IPS-18a (cell line): ENCODE measurements at regions not wholly inside any gene's neighbourhood (a gene's known extent, or its start where the extent isn't known, plus 50 kb on each side); places are given as distances from the start of the nearest gene placed in this dataset.

Experiments
- H3K27ac ChIP-seq: one replicate; pipeline ENCODE4 v1.5.1; 2013; ENCODE audit warnings: low read length
- H3K27me3 ChIP-seq: one replicate; pipeline ENCODE4 v1.6.1; 2013; ENCODE audit warnings: mild to moderate bottlenecking, low read length; ENCODE audit not compliant: control insufficient read depth, insufficient read depth
- H3K36me3 ChIP-seq: one replicate; pipeline ENCODE4 v1.6.1; 2013; ENCODE audit warnings: low read depth, low read length; ENCODE audit not compliant: control insufficient read depth
- H3K4me1 ChIP-seq: one replicate; pipeline ENCODE4 v1.6.1; 2013; ENCODE audit warnings: low read depth, low read length; ENCODE audit not compliant: control insufficient read depth
- H3K4me3 ChIP-seq: one replicate; pipeline ENCODE4 v1.5.1; 2013; ENCODE audit warnings: low read length
- H3K9ac ChIP-seq: one replicate; pipeline ENCODE4 v1.6.1; 2013; ENCODE audit warnings: mild to moderate bottlenecking, low read length, moderate library complexity
- H3K9me3 ChIP-seq: one replicate; pipeline ENCODE4 v1.6.1; 2013; ENCODE audit warnings: low read depth, low read length; ENCODE audit not compliant: control insufficient read depth

DNA sequence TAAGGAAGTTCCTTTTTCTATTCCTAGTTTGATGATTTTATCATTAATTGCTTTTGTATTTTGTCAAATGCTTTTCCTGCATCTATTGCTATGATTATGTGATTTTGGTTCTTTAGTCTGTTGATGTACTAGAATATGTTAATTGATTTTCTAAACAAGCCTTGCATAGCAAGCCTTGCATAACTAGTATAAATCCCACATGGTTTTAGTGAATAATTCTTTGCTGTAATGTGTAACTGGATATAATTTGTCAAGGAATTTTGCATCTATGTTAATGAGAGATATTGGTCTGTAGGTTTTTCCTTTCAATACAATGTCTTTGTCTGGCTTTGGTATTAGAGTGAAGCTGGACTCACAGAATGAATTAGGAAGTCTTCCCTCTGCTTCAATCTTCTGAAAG, 460.2 kb downstream of the LTN1 start:
- H3K27me3 ChIP-seq, result no peaks in the 10 kb centered on the region
- H3K9me3 ChIP-seq, result no peaks in the 10 kb centered on the region
- no peak overlapping the region for H3K4me3 ChIP-seq
- H3K27ac ChIP-seq, result no peak overlapping the region
- no peaks in the 10 kb centered on the region for H3K36me3 ChIP-seq
- H3K4me1 ChIP-seq, result no peaks in the 10 kb centered on the region
- H3K9ac ChIP-seq, result no peak overlapping the region

DNA sequence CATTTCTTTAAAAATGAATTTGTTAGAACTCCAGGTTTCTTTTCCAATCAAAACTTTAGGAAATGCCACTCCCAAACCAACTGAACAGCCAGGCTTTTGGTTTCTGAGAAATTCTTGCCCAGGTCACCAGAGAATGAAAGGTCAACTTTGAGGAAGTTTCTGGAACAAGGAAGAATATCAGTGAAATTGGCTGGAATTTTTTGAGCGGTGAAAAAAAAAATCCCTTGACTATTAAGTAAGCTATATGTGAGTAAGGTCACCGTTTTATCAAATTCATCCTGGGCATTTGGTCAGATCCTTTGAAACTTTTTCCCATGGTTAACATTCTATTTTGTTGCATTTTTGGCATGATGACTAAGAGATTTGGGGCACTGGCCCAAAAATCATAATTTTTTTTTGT, 469.3 kb downstream of the LTN1 start:
- H3K27ac ChIP-seq, result no peak overlapping the region
- H3K36me3 ChIP-seq, result no peaks in the 10 kb centered on the region
- H3K9ac ChIP-seq, result no peak overlapping the region
- H3K4me3 ChIP-seq, result no peak overlapping the region
- H3K9me3 ChIP-seq, result no peaks in the 10 kb centered on the region
- H3K27me3 ChIP-seq, result no peaks in the 10 kb centered on the region
- H3K4me1 ChIP-seq, result peaks cover 4% of the 10 kb centered on the region

DNA sequence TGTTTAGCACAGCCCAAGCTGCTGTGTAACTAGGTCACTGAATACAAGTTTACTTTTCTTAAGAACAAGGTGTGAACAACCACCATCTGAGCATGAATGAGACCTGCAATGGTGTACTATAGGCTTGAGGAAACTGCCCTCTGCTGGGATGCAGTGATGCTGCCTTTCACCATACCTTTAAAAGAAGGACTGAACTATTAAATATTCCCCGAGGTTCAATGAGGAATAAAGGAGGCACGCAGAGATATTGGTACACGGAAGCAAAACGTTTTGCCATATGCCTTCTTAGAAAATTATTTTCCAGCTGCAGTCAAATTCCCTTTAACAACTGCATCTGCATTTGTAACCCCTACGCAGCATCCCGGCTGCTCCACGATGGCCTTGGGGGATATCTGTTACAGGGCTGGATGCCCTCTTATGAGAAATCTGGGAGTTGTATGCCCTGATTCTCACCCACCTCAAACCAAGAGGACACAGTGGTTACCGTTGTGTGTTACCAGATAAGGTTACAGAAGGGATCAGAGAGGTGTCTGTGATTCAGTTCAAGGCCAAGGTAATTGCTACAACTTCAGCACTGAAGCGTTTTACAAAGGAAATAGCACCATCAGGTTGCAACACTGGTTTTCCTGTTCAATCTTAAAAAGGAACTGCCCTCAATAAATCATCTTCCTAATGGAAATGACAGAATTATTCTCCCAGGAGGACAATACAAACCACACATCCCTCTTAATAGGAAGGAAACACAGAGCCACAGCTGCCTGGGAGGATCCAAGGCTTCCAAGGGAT, 470.5 kb downstream of the LTN1 start:
- Histone ChIP-seq H3K9ac (no peak overlapping the region), H3K27me3 (no peaks in the 10 kb centered on the region), H3K9me3 (no peaks in the 10 kb centered on the region), H3K27ac (no peak overlapping the region), H3K4me3 (no peak overlapping the region), H3K4me1 (peaks cover 4% of the 10 kb centered on the region), H3K36me3 (no peaks in the 10 kb centered on the region)

DNA sequence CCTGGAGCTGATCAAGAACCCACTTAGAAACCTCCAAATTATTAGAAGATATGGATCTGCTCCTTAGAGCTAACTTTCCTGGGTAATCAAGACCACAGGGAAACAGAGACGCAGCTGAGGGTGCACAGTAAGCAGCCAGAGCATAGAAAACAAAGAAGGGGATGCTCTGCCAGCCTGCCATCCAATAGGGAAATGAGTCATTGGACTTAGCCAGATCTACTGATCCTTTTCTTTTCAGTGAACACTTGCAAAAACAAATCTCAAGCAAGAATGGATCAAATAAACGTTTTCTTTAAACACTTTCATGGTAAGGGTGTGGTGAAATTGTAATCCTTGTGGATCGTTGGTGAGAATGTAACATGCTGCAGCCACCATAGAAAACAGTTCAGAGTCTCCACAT, 474.0 kb downstream of the LTN1 start:
- Histone ChIP-seq H3K27ac (no peak overlapping the region), H3K4me1 (peaks cover 4% of the 10 kb centered on the region), H3K4me3 (no peak overlapping the region), H3K36me3 (no peaks in the 10 kb centered on the region), H3K27me3 (no peaks in the 10 kb centered on the region), H3K9ac (no peak overlapping the region), H3K9me3 (no peaks in the 10 kb centered on the region)

DNA sequence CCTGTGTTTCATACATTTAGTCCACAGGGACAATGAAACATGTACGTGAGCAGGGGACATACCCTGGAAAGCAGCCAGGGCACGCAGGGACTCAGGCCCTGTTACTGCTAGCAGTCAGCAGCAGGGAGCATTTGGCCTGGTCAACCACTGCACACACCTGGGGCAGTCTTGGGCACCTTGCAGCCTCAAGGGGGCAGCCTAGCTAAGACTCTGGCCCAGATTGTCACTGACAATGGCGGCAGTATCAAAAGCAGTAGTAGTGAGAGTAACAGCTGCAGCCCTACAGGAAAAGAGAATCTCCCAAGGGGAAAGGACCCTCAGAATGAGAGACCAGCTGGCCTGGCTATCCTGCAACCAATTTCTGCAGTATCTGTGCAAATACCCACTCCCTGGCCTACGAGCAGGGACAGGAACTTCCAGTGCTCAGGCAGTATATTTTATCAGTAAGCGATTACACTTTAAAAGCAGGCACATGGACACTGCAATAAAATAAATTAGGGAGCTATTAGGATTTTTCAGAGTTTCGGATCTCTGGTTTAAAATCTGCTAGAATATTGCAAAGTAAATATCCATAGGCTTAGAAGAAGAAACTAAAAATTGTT, 475.6 kb downstream of the LTN1 start:
- H3K4me3 ChIP-seq, result no peak overlapping the region
- no peaks in the 10 kb centered on the region for H3K27me3 ChIP-seq
- no peak overlapping the region for H3K9ac ChIP-seq
- no peaks in the 10 kb centered on the region for H3K36me3 ChIP-seq
- H3K27ac ChIP-seq, result no peak overlapping the region
- H3K4me1 ChIP-seq, result peaks cover under 1% of the 10 kb centered on the region
- no peaks in the 10 kb centered on the region for H3K9me3 ChIP-seq

DNA sequence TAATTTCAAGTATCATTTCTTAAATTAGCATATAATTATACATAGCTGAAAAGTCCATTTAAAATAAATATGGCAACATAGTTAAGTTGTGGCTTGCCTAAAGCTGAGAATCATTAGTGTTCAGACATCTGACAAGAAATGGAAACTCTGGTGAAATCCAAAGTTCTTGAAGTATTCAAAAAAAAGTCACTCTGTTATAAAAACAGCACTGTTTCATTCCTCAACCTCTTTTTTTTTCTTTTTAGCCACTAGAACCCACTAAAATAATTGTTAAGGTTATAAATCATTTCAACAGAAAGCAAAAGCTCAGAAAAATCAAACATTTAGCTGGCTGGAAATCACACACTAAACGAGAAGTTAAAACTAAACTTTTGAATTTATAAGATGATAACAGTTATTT, 476.7 kb downstream of the LTN1 start:
- no peaks in the 10 kb centered on the region for H3K36me3 ChIP-seq
- H3K4me1 ChIP-seq, result no peaks in the 10 kb centered on the region

DNA sequence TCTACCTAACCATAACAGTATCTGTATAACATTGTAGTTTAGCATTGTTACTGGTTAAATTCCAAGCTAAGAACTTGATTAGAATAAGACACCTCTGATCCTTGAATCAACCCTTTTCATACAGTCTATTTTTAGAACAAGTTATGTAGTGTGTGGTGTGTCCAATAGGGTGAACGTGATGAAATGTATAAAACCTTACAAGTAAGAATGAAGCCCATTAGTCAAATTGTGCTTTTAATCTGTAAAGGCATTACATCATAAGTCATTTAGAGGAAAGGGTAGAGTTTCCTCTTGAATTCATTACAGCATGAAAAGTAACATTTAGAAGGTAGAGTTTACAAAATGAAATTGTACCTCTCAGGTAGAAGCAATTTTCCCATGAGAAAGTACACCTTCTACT, 479.2 kb downstream of the LTN1 start:
- Histone ChIP-seq H3K4me3 (no peak overlapping the region), H3K27ac (no peak overlapping the region), H3K9ac (no peak overlapping the region), H3K9me3 (no peaks in the 10 kb centered on the region), H3K4me1 (peaks cover 8% of the 10 kb centered on the region), H3K36me3 (no peaks in the 10 kb centered on the region), H3K27me3 (no peaks in the 10 kb centered on the region)

More for the DNA sequence above, 476.7 kb downstream of the LTN1 start:
- Histone ChIP-seq H3K27ac (no peak overlapping the region), H3K9ac (no peak overlapping the region), H3K27me3 (no peaks in the 10 kb centered on the region), H3K9me3 (no peaks in the 10 kb centered on the region), H3K4me3 (no peak overlapping the region)

DNA sequence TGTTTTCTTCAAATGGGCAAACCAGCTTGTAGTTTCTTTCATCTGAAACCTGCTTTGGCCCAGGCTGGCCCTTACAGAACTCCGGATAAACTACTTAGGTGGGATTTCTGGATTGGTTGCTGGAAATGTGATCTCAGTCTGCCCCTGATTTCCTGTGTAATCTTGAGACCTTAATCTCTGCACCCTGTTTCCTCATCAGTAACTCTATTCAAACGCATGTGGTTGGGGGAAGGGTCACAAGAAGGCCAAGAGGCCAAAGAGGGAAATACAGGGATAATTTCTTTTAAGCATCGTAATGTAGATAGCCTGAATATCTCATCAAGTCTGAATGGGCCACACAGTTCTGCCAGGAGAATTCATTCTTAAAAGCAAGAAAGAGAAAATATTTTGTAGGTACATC, 483.6 kb downstream of the LTN1 start:
- no peaks in the 10 kb centered on the region for H3K27me3 ChIP-seq

DNA sequence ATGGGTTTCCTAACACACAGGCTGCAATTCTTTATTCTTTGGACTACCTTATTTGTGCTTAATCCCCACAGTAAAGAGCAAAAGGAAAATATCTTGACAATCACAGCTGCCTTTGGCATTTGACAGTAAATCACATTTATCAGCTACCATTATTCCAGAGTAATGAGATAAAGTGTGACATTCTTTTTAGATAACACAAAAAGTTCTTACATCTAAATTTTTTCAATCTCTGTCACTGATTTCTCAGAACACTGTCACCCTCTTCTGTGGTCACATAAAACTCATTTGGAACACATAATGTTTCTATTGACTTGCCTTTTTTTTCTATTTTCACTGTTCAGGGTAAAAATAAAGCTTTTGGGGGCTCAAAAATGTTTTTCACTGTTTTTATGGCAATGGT, 484.6 kb downstream of the LTN1 start:
- Histone ChIP-seq H3K4me1 (peaks cover 8% of the 10 kb centered on the region), H3K27me3 (no peaks in the 10 kb centered on the region), H3K36me3 (no peaks in the 10 kb centered on the region), H3K9me3 (no peaks in the 10 kb centered on the region), H3K4me3 (no peak overlapping the region), H3K9ac (no peak overlapping the region), H3K27ac (no peak overlapping the region)

More for the DNA sequence above, 483.6 kb downstream of the LTN1 start:
- H3K9me3 ChIP-seq, result no peaks in the 10 kb centered on the region
- peaks cover 8% of the 10 kb centered on the region for H3K4me1 ChIP-seq
- H3K9ac ChIP-seq, result no peak overlapping the region
- no peak overlapping the region for H3K4me3 ChIP-seq
- no peaks in the 10 kb centered on the region for H3K36me3 ChIP-seq
- H3K27ac ChIP-seq, result no peak overlapping the region

DNA sequence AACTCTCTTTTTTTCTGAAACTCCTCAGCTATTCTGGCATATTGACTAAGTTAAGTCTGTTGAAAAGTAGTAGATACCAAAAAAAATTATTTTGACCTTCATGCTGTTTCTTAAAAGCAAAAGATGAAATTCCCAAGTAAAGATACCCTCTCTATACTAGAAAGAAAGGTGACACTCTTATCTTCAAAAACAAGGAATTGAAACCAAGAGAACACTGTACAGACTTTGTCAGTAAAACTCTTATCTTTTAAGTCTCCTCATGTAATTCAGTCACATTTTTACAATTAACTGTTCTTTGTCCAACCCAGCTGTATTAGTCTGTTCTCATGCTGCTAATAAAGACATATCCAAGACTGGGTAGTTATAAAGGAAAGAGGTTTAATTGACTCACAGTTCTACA, 496.2 kb downstream of the LTN1 start:
- H3K27me3 ChIP-seq, result no peaks in the 10 kb centered on the region
- H3K27ac ChIP-seq, result no peak overlapping the region
- no peaks in the 10 kb centered on the region for H3K4me1 ChIP-seq
- H3K4me3 ChIP-seq, result no peak overlapping the region
- H3K9me3 ChIP-seq, result no peaks in the 10 kb centered on the region
- H3K36me3 ChIP-seq, result no peaks in the 10 kb centered on the region
- no peak overlapping the region for H3K9ac ChIP-seq

DNA sequence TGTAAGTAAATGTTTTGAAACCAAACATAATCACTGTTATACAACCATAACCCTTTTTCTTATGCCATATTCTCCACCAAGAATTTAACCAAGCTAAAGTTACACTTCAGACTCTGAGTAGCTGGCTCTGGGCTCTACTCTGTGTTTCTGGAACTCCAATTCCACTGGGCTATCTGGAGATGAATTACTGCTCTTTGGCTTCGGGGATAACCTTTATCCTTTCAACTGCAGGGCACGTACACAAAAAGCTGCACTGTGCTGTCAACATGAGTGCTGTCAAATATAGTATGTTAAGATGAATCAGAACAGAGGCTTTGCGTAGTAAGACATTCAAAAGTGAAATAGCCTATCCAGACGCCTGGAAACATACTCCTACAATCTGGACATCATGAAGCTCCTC, 500.6 kb downstream of the LTN1 start:
- no peak overlapping the region for H3K27ac ChIP-seq

DNA sequence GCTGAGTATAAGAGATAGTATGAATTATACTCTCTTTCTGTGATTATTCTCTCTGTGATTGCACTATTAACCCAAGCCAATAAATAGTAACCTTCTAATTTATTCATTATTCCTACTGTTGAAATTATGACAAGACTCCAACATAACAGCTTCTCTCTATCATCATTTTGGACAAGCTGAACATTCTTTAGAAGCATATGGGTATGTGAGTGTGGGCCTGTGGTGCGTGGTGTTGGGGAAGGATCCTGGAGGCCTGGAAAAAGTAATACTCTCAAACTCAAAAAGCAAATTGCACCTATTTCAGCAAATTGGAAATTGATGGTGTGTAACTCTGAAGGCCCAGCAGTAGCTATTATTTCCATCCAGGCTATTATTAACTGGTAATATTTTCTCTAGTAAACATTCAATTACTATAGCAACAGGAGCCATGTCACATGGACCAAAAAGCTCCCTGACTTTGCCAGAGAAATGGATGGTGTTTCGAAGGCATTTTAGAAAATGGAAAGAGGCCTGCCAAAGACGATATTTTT, 502.8 kb downstream of the LTN1 start:
- Histone ChIP-seq H3K9ac (no peak overlapping the region), H3K27me3 (no peaks in the 10 kb centered on the region), H3K36me3 (no peaks in the 10 kb centered on the region), H3K4me3 (no peak overlapping the region), H3K9me3 (no peaks in the 10 kb centered on the region), H3K27ac (no peak overlapping the region), H3K4me1 (no peaks in the 10 kb centered on the region)

More for the DNA sequence above, 500.6 kb downstream of the LTN1 start:
- no peaks in the 10 kb centered on the region for H3K4me1 ChIP-seq
- H3K4me3 ChIP-seq, result no peak overlapping the region
- H3K9me3 ChIP-seq, result no peaks in the 10 kb centered on the region
- no peaks in the 10 kb centered on the region for H3K36me3 ChIP-seq
- no peaks in the 10 kb centered on the region for H3K27me3 ChIP-seq
- no peak overlapping the region for H3K9ac ChIP-seq
